Mesendoderm (in vitro differentiated cells): ENCODE measurements at regions not wholly inside any gene's neighbourhood (a gene's known extent, or its start where the extent isn't known, plus 50 kb on each side); places are given as distances from the start of the nearest gene placed in this dataset.

Source experiments
- DNase-seq: peaks from one replicate; pipeline ENCODE4 v3.0.0; 2013
- H2AK5ac ChIP-seq: 2 replicates; pipeline ENCODE4 v1.6.1; 2013; ENCODE audit warnings: low read length, inconsistent platforms
- H2BK120ac ChIP-seq: 2 replicates; pipeline ENCODE4 v1.6.1; 2013; ENCODE audit warnings: low read depth, mild to moderate bottlenecking, low read length, moderate library complexity, mixed read lengths
- H2BK15ac ChIP-seq: replicated peaks from 2 replicates; pipeline ENCODE4 v1.6.1; 2013; ENCODE audit warnings: low read depth, mild to moderate bottlenecking, moderate library complexity
- H2BK5ac ChIP-seq: 2 replicates; pipeline ENCODE4 v1.6.1; 2013; ENCODE audit warnings: low read length, inconsistent platforms
- H3K18ac ChIP-seq: 2 replicates; pipeline ENCODE4 v1.6.1; 2013; ENCODE audit warnings: mild to moderate bottlenecking, low read length, mixed read lengths
- H3K23ac ChIP-seq: one replicate; pipeline ENCODE4 v1.6.1; 2013; ENCODE audit warnings: low read length
- H3K27ac ChIP-seq: 2 replicates; pipeline ENCODE4 v1.5.1; 2013; ENCODE audit warnings: low read depth, mild to moderate bottlenecking, inconsistent platforms, low read length, moderate library complexity
- H3K27me3 ChIP-seq: 2 replicates; pipeline ENCODE4 v1.6.1; 2013; ENCODE audit warnings: low read length, control low read depth, mild to moderate bottlenecking, inconsistent platforms; ENCODE audit not compliant: insufficient read depth, poor library complexity
- H3K36me3 ChIP-seq: 2 replicates; pipeline ENCODE4 v1.6.1; 2013; ENCODE audit warnings: low read length, inconsistent platforms; ENCODE audit not compliant: control insufficient read depth, insufficient read depth
- H3K4ac ChIP-seq: one replicate; pipeline ENCODE4 v1.6.1; 2013; ENCODE audit warnings: low read depth, mild to moderate bottlenecking, low read length, moderate library complexity
- H3K4me1 ChIP-seq: 2 replicates; pipeline ENCODE4 v1.6.1; 2013; ENCODE audit warnings: low read depth, low read length, inconsistent platforms; ENCODE audit not compliant: control insufficient read depth
- H3K4me2 ChIP-seq: 2 replicates; pipeline ENCODE4 v1.6.1; 2013; ENCODE audit warnings: low read length
- H3K4me3 ChIP-seq: 2 replicates; pipeline ENCODE4 v1.5.1; 2013; ENCODE audit warnings: mild to moderate bottlenecking, low read length
- H3K56ac ChIP-seq: one replicate; pipeline ENCODE4 v1.6.1; 2013; ENCODE audit warnings: low read length
- H3K79me1 ChIP-seq: 2 replicates; pipeline ENCODE4 v1.6.1; 2013; ENCODE audit warnings: low read length, inconsistent platforms
- H3K79me2 ChIP-seq: 2 replicates; pipeline ENCODE4 v1.6.1; 2013; ENCODE audit warnings: mild to moderate bottlenecking, low read length; ENCODE audit not compliant: control insufficient read depth, insufficient read depth
- H3K9ac ChIP-seq: 2 replicates; pipeline ENCODE4 v1.6.1; 2013; ENCODE audit warnings: low read length, inconsistent platforms
- H4K5ac ChIP-seq: one replicate; pipeline ENCODE4 v1.6.1; 2013; ENCODE audit warnings: low read length
- H4K8ac ChIP-seq: one replicate; pipeline ENCODE4 v1.6.1; 2013; ENCODE audit warnings: low read depth, mild to moderate bottlenecking, control low read depth, low read length, moderate library complexity
- WGBS: extraction: QIAGEN DNeasy Blood & Tissue Kit; methylation state at CpG from one replicate; pipeline ENCODE4 v1.1.7; 2013; ENCODE audit warnings: low lambda C conversion rate, missing lambda C conversion rate; ENCODE audit not compliant: insufficient coverage; ENCODE audit errors: extremely low coverage; 5-methylcytosine and 5-hydroxymethylcytosine counted together

- Histone ChIP-seq H2BK15ac (no peak overlapping the region), H3K9ac (no peak overlapping the region)
Observed at GRCh38 chr9:109715344-109715743, 64.7 kb upstream of the PALM2AKAP2 start.

GRCh38 chr9:109716631-109717030 lies 63.4 kb upstream of the PALM2AKAP2 start:
- H2BK15ac ChIP-seq = no peak overlapping the region
- H3K4ac ChIP-seq = no peak overlapping the region
- H3K4me2 ChIP-seq = no peak overlapping the region
- DNase-seq = no peak
- no peak overlapping the region for H2AK5ac ChIP-seq
- H3K18ac ChIP-seq = no peak overlapping the region
- no peak overlapping the region for H3K9ac ChIP-seq
- WGBS = no CpG with 5 or more reads among the region's 1 CpG
- no peak overlapping the region for H2BK120ac ChIP-seq
- no peak overlapping the region for H3K56ac ChIP-seq
- no peak overlapping the region for H3K4me3 ChIP-seq
- no peak overlapping the region for H2BK5ac ChIP-seq
- H3K36me3 ChIP-seq = no peaks in the 10 kb centered on the region
- H3K4me1 ChIP-seq = no peaks in the 10 kb centered on the region
- H4K5ac ChIP-seq = no peak overlapping the region
- no peaks in the 10 kb centered on the region for H3K79me2 ChIP-seq
- no peak overlapping the region for H4K8ac ChIP-seq
- H3K27ac ChIP-seq = no peak overlapping the region
- H3K79me1 ChIP-seq = no peaks in the 10 kb centered on the region
- no peaks in the 10 kb centered on the region for H3K27me3 ChIP-seq
- no peak overlapping the region for H3K23ac ChIP-seq

More at GRCh38 chr9:109715344-109715743, 64.7 kb upstream of the PALM2AKAP2 start:
- no peaks in the 10 kb centered on the region for H3K79me2 ChIP-seq
- H3K4ac ChIP-seq = no peak overlapping the region
- H2AK5ac ChIP-seq = no peak overlapping the region
- no peak overlapping the region for H2BK120ac ChIP-seq
- H3K23ac ChIP-seq = no peak overlapping the region
- no CpG with 5 or more reads among the region's 6 CpGs for WGBS
- H3K4me1 ChIP-seq = no peaks in the 10 kb centered on the region
- no peaks in the 10 kb centered on the region for H3K36me3 ChIP-seq
- no peaks in the 10 kb centered on the region for H3K27me3 ChIP-seq
- H3K79me1 ChIP-seq = no peaks in the 10 kb centered on the region
- DNase-seq = peak; percentile 6
- no peak overlapping the region for H3K4me3 ChIP-seq
- H4K8ac ChIP-seq = no peak overlapping the region
- H3K27ac ChIP-seq = no peak overlapping the region
- no peak overlapping the region for H3K56ac ChIP-seq
- no peak overlapping the region for H3K4me2 ChIP-seq
- H4K5ac ChIP-seq = no peak overlapping the region
- no peak overlapping the region for H2BK5ac ChIP-seq
- no peak overlapping the region for H3K18ac ChIP-seq

GRCh38 chr9:109717342-109717741 lies 62.7 kb upstream of the PALM2AKAP2 start:
- no CpG with 5 or more reads among the region's 2 CpGs for WGBS

GRCh38 chr9:109718861-109719260 lies 61.1 kb upstream of the PALM2AKAP2 start:
- no peaks in the 10 kb centered on the region for H3K36me3 ChIP-seq
- no peaks in the 10 kb centered on the region for H3K79me1 ChIP-seq
- no peaks in the 10 kb centered on the region for H3K79me2 ChIP-seq
- no peak overlapping the region for H3K18ac ChIP-seq
- H2BK120ac ChIP-seq = no peak overlapping the region
- no peak overlapping the region for H4K8ac ChIP-seq
- H2AK5ac ChIP-seq = no peak overlapping the region
- no peaks in the 10 kb centered on the region for H3K27me3 ChIP-seq
- H4K5ac ChIP-seq = no peak overlapping the region
- H3K56ac ChIP-seq = no peak overlapping the region
- H2BK15ac ChIP-seq = no peak overlapping the region
- no peaks in the 10 kb centered on the region for H3K4me1 ChIP-seq
- H3K4me3 ChIP-seq = no peak overlapping the region
- H3K4me2 ChIP-seq = no peak overlapping the region
- H3K27ac ChIP-seq = no peak overlapping the region
- no peak overlapping the region for H3K4ac ChIP-seq
- H3K9ac ChIP-seq = no peak overlapping the region
- no peak for DNase-seq
- no peak overlapping the region for H3K23ac ChIP-seq
- WGBS = no CpG with 5 or more reads among the region's 3 CpGs
- H2BK5ac ChIP-seq = no peak overlapping the region

More at GRCh38 chr9:109717342-109717741, 62.7 kb upstream of the PALM2AKAP2 start:
- H2AK5ac ChIP-seq = no peak overlapping the region
- H2BK5ac ChIP-seq = no peak overlapping the region
- H3K18ac ChIP-seq = no peak overlapping the region
- no peak overlapping the region for H3K4ac ChIP-seq
- no peaks in the 10 kb centered on the region for H3K4me1 ChIP-seq
- H3K56ac ChIP-seq = no peak overlapping the region
- no peak overlapping the region for H3K27ac ChIP-seq
- no peak for DNase-seq
- H3K79me2 ChIP-seq = no peaks in the 10 kb centered on the region
- H2BK15ac ChIP-seq = no peak overlapping the region
- no peak overlapping the region for H3K4me2 ChIP-seq
- H3K27me3 ChIP-seq = no peaks in the 10 kb centered on the region
- no peak overlapping the region for H3K23ac ChIP-seq
- H4K8ac ChIP-seq = no peak overlapping the region
- H2BK120ac ChIP-seq = no peak overlapping the region
- H3K79me1 ChIP-seq = no peaks in the 10 kb centered on the region
- H3K4me3 ChIP-seq = no peak overlapping the region
- no peaks in the 10 kb centered on the region for H3K36me3 ChIP-seq
- H3K9ac ChIP-seq = no peak overlapping the region
- no peak overlapping the region for H4K5ac ChIP-seq

- Histone ChIP-seq H3K79me1 (no peaks in the 10 kb centered on the region), H3K4me2 (no peak overlapping the region), H3K4ac (no peak overlapping the region), H3K27ac (no peak overlapping the region), H3K4me1 (no peaks in the 10 kb centered on the region), H2BK15ac (no peak overlapping the region), H3K36me3 (no peaks in the 10 kb centered on the region), H4K8ac (no peak overlapping the region), H3K9ac (no peak overlapping the region), H2BK120ac (no peak overlapping the region), H3K18ac (no peak overlapping the region), H3K23ac (no peak overlapping the region), H3K56ac (no peak overlapping the region), H3K27me3 (no peaks in the 10 kb centered on the region), H3K79me2 (no peaks in the 10 kb centered on the region), H4K5ac (no peak overlapping the region), H3K4me3 (no peak overlapping the region), H2AK5ac (no peak overlapping the region), H2BK5ac (no peak overlapping the region)
- DNase-seq = peak; percentile 54
- no CpG with 5 or more reads among the region's 2 CpGs for WGBS
Observed at GRCh38 chr9:109721001-109721400, 59.0 kb upstream of the PALM2AKAP2 start.

- no peak overlapping the region for H3K56ac ChIP-seq
- H2BK5ac ChIP-seq = no peak overlapping the region
- H3K4me2 ChIP-seq = no peak overlapping the region
- no peak overlapping the region for H3K4ac ChIP-seq
- no peak overlapping the region for H2BK15ac ChIP-seq
- H3K9ac ChIP-seq = no peak overlapping the region
- no peaks in the 10 kb centered on the region for H3K36me3 ChIP-seq
- H3K18ac ChIP-seq = no peak overlapping the region
- H3K79me2 ChIP-seq = no peaks in the 10 kb centered on the region
- no CpG with 5 or more reads among the region's 1 CpG for WGBS
- H2BK120ac ChIP-seq = no peak overlapping the region
- no peak overlapping the region for H4K8ac ChIP-seq
- no peak overlapping the region for H3K27ac ChIP-seq
- no peaks in the 10 kb centered on the region for H3K27me3 ChIP-seq
- H4K5ac ChIP-seq = no peak overlapping the region
- H3K23ac ChIP-seq = no peak overlapping the region
- no peak overlapping the region for H3K4me3 ChIP-seq
- H3K4me1 ChIP-seq = no peaks in the 10 kb centered on the region
- H3K79me1 ChIP-seq = no peaks in the 10 kb centered on the region
- DNase-seq = no peak
- no peak overlapping the region for H2AK5ac ChIP-seq
Observed at GRCh38 chr9:109722007-109722406, 58.0 kb upstream of the PALM2AKAP2 start.
